ENCODE measurements at regions not wholly inside any gene's neighbourhood (a gene's known extent, or its start where the extent isn't known, plus 50 kb on each side); places are given as distances from the start of the nearest gene placed in this dataset.

DNA sequence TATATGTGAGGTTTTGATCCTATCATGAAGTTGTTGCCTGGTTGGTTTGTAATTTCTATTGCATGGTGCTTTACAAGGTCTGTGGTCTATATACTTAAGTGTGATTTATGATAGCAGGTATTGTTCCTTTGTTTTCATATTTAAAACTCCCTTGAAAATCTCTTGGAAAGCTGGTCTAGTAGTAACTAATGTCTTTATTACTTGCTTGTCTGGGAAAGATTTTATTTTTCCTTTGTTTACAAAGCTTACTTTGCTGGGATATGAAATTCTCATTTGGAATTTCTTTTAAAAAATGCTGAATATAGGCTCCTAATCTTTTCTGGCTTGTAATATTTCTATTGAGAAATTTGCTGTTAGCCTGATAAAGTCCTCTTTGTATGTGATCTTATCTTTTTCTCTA, 862.9 kb upstream of the NXPH2 start:
- TF ChIP-seq, protein P1, sequence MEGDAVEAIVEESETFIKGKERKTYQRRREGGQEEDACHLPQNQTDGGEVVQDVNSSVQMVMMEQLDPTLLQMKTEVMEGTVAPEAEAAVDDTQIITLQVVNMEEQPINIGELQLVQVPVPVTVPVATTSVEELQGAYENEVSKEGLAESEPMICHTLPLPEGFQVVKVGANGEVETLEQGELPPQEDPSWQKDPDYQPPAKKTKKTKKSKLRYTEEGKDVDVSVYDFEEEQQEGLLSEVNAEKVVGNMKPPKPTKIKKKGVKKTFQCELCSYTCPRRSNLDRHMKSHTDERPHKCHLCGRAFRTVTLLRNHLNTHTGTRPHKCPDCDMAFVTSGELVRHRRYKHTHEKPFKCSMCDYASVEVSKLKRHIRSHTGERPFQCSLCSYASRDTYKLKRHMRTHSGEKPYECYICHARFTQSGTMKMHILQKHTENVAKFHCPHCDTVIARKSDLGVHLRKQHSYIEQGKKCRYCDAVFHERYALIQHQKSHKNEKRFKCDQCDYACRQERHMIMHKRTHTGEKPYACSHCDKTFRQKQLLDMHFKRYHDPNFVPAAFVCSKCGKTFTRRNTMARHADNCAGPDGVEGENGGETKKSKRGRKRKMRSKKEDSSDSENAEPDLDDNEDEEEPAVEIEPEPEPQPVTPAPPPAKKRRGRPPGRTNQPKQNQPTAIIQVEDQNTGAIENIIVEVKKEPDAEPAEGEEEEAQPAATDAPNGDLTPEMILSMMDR (IDR thresholded peaks at IDR 0.05; ENCODE audit: borderline replicate concordance, extremely low read depth, low read length, poor library complexity, severe bottlenecking), result no peak
- no peak for TF ChIP-seq EZH2 (IDR thresholded peaks at IDR 0.05; ENCODE audit: borderline replicate concordance, low read depth, low read length, severe bottlenecking)

All from DND-41 (cell line).